CD4-positive, CD25-positive, alpha-beta regulatory T cell (primary cell): ENCODE measurements at regions not wholly inside any gene's neighbourhood (a gene's known extent, or its start where the extent isn't known, plus 50 kb on each side); places are given as distances from the start of the nearest gene placed in this dataset.
"Not testable (repeated sequence)": the region's sequence is repeated elsewhere in the genome, so short reads cannot be mapped to it uniquely, and the experiment has no call there.

Experiments
- ATAC-seq, 2 donors: fragments of 150-1000 bp; cut with Tn5 transposase; one replicate each; pipeline ENCODE4 v1.10.0; 2021; ENCODE audit warnings: low read depth in 2 of 2, moderate number of reproducible peaks in 2 of 2, moderate library complexity in 1 of 2
- DNase-seq, 3 donors: peaks; one replicate each; pipeline versions ENCODE4 v3.0.0 to v3.0.0-alpha.2; 2012 to 2022; ENCODE audit warnings: mixed read lengths in 1 of 3
- H3K27ac ChIP-seq: one replicate; pipeline ENCODE4 v1.7.0; 2013; ENCODE audit warnings: mild to moderate bottlenecking, low read length; ENCODE audit not compliant: insufficient read depth, poor library complexity, severe bottlenecking
- H3K27me3 ChIP-seq: one replicate; pipeline ENCODE4 v1.7.0; 2013; ENCODE audit warnings: low read length; ENCODE audit not compliant: control insufficient read depth, insufficient read depth
- H3K36me3 ChIP-seq: one replicate; pipeline ENCODE4 v1.7.0; 2013; ENCODE audit warnings: mild to moderate bottlenecking, low read length, moderate library complexity; ENCODE audit not compliant: control insufficient read depth, insufficient read depth
- H3K4me1 ChIP-seq: 2 replicates; pipeline ENCODE4 v1.7.0; 2013; ENCODE audit warnings: mild to moderate bottlenecking, low read length; ENCODE audit not compliant: insufficient read depth, control insufficient read depth, poor library complexity, severe bottlenecking
- H3K4me3 ChIP-seq: one replicate; pipeline ENCODE4 v1.7.0; 2013; ENCODE audit warnings: low read depth, mild to moderate bottlenecking, low read length, moderate library complexity
- H3K9me3 ChIP-seq, 2 experiments: 1 replicate in 1 of 2; 2 replicates in 1 of 2; pipeline ENCODE4 v1.7.0; 2013; ENCODE audit warnings: low read length in 2 of 2, mild to moderate bottlenecking in 1 of 2, moderate library complexity in 1 of 2; ENCODE audit not compliant: control insufficient read depth in 2 of 2
- H3K27ac Mint-ChIP-seq, 3 donors: one replicate each; pipeline ENCODE4 v1.8.0; 2020 to 2022; ENCODE audit warnings: mild to moderate bottlenecking in 3 of 3, mixed read lengths in 3 of 3, moderate library complexity in 2 of 3
- H3K27me3 Mint-ChIP-seq: one replicate; pipeline ENCODE4 v1.8.0; 2022; ENCODE audit warnings: mild to moderate bottlenecking, mixed read lengths
- H3K36me3 Mint-ChIP-seq: one replicate; pipeline ENCODE4 v1.8.0; 2020; ENCODE audit warnings: mixed read lengths
- H3K4me1 Mint-ChIP-seq, 4 donors: one replicate each; pipeline ENCODE4 v1.8.0; 2020 to 2022; ENCODE audit warnings: mixed read lengths in 4 of 4, mild to moderate bottlenecking in 1 of 4
- H3K4me3 Mint-ChIP-seq, 4 donors: one replicate each; pipeline ENCODE4 v1.8.0; 2020 to 2022; ENCODE audit warnings: mild to moderate bottlenecking in 4 of 4, mixed read lengths in 4 of 4, moderate library complexity in 3 of 4
- H3K9me3 Mint-ChIP-seq, 7 donors: one replicate each; pipeline ENCODE4 v1.8.0; 2020 to 2022; ENCODE audit warnings: mixed read lengths in 7 of 7, mild to moderate bottlenecking in 3 of 7, moderate library complexity in 2 of 7

DNA sequence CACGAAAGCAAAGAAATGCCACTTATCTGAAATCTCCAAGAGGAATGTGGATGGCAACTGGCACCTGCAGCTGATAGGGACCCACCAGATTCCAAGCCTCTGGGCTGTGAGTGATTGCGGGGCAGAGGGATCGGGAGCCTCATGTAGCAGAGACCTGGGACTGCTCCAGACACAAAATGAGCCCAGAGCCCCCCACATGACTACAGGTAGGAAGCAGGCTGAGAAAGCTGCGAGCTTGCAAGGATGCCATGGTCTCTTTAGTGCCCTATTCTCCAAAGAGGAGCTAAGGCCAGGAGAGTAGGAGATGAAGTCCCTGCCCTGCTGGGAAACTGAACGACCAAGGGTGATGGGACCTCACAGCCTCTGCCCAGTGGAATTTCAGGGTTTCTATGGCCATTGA, 305.4 kb upstream of the CHRNA7 start:
- DNase-seq, H3K27me3 Mint-ChIP-seq, H3K4me3 Mint-ChIP-seq, H3K36me3 Mint-ChIP-seq, H3K9me3 ChIP-seq, H3K9me3 Mint-ChIP-seq, H3K27ac Mint-ChIP-seq, H3K36me3 ChIP-seq, H3K4me1 ChIP-seq, ATAC-seq, H3K27ac ChIP-seq, H3K27me3 ChIP-seq, H3K4me3 ChIP-seq, H3K4me1 Mint-ChIP-seq: not testable (repeated sequence)

DNA sequence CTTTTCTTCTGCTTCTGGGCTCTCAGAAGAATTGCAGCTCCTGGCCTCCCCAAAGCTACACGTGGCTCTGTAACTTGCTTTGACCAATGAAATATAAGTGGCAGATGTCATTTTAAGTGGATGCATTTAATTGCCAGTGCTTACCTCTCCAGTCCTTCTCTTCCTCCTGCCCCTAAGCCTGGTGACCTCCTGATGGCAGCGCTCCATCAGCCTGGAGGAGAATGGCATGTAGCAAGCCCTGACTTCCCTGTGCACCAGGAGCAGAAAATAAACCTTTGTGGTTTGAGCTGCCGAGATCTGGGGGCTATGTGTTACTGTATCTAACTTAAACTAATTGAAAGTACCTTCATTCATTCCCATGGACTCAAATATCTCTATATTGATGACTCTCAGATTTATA, 304.7 kb upstream of the CHRNA7 start:
- not testable (repeated sequence) for H3K4me3 ChIP-seq, H3K27me3 ChIP-seq, H3K27me3 Mint-ChIP-seq, H3K9me3 Mint-ChIP-seq, H3K27ac Mint-ChIP-seq, H3K4me1 ChIP-seq, H3K4me3 Mint-ChIP-seq, H3K9me3 ChIP-seq, DNase-seq, H3K36me3 Mint-ChIP-seq, H3K27ac ChIP-seq, ATAC-seq, H3K36me3 ChIP-seq, H3K4me1 Mint-ChIP-seq

DNA sequence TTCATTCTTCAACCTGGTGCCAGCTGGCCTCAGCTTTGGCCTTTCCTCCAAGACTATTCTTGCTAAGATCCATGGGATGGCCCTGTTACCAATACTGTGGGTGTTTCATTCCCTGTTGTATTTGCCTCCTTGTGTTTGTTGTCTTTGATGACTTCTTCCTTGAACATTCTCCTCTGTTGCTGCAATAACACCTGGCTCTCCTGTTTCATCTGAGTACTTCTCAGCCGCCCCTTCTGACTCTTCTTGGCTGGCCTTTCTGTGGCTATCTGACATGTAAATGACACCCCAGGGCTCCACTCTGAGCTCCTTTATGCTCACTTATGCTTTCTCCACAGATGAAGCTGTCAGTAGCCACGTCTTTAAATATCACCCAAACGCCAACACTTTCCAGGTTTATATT, 302.7 kb upstream of the CHRNA7 start:
- no peak overlapping the region for H3K4me3 ChIP-seq
- H3K4me1 ChIP-seq = no peaks in the 10 kb centered on the region
- no peaks in the 10 kb centered on the region for H3K36me3 ChIP-seq
- no peak overlapping the region for H3K27ac ChIP-seq
- Mint-ChIP-seq H3K4me1 (no peaks in the 10 kb centered on the region), H3K27ac (no peak overlapping the region), H3K27me3 (no peaks in the 10 kb centered on the region), H3K4me3 (no peak overlapping the region), H3K9me3 (peaks cover 0 to 7% (median 1%) of the 10 kb centered on the region in 7 donors), H3K36me3 (no peaks in the 10 kb centered on the region)
- no peak for ATAC-seq
- no peaks in the 10 kb centered on the region for H3K9me3 ChIP-seq
- no peaks in the 10 kb centered on the region for H3K27me3 ChIP-seq
- no peak for DNase-seq

DNA sequence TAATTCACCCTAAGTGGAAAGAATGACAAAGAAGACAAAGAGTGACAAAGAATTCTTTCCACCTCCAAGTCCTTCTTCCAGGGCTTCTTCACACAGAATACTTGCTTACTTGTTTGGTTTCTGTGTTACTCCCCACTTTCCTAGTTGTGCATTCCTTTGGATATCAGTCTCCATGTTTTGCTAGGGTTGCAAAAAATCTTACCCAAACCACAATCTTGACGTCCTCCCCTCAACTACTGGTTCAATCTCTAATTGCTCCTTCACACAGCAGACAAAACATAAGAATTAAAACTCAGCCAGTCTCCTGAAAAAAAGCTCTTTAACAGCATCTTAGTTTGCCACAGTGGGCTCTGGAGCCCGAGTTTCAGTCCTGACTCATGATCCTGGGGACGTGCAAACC, 297.6 kb upstream of the CHRNA7 start:
- no peak overlapping the region for H3K4me3 ChIP-seq
- H3K27me3 ChIP-seq = no peaks in the 10 kb centered on the region
- H3K27ac ChIP-seq = no peak overlapping the region
- no peak for DNase-seq
- ATAC-seq = no peak
- Mint-ChIP-seq H3K4me3 (no peak overlapping the region), H3K9me3 (peaks cover 0 to 19% (median 0%) of the 10 kb centered on the region in 7 donors), H3K4me1 (no peaks in the 10 kb centered on the region), H3K27ac (no peak overlapping the region), H3K36me3 (no peaks in the 10 kb centered on the region), H3K27me3 (no peaks in the 10 kb centered on the region)
- H3K36me3 ChIP-seq = no peaks in the 10 kb centered on the region
- no peaks in the 10 kb centered on the region for H3K9me3 ChIP-seq
- H3K4me1 ChIP-seq = no peaks in the 10 kb centered on the region

DNA sequence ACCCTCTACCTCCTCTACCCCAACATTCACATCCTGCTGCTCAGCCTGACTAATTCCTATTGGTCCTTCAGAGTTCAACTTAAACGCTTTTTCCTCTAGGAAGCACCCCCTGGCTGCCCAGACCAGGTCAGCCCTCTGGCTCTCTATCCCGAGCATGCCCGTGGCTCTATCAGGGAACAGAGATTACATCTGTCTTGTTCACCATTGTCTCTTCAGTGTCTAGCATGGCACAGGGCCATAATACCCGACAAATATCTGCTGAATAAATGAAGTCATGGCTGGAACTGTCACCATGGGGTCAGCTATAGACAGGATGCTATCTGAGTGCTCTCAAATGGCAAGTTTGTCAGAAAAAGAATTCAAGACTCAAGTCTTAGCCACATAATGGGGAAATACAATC, 296.9 kb upstream of the CHRNA7 start:
- Mint-ChIP-seq H3K27me3 (peaks cover 1% of the 10 kb centered on the region), H3K9me3 (peaks cover 0 to 22% (median 2%) of the 10 kb centered on the region in 7 donors), H3K27ac (no peak overlapping the region), H3K4me3 (no peak overlapping the region), H3K36me3 (no peaks in the 10 kb centered on the region), H3K4me1 (no peaks in the 10 kb centered on the region)
- H3K4me1 ChIP-seq = no peaks in the 10 kb centered on the region
- no peaks in the 10 kb centered on the region for H3K9me3 ChIP-seq
- H3K36me3 ChIP-seq = no peaks in the 10 kb centered on the region
- no peaks in the 10 kb centered on the region for H3K27me3 ChIP-seq
- ATAC-seq = no peak
- DNase-seq = no peak
- H3K4me3 ChIP-seq = no peak overlapping the region
- H3K27ac ChIP-seq = no peak overlapping the region

DNA sequence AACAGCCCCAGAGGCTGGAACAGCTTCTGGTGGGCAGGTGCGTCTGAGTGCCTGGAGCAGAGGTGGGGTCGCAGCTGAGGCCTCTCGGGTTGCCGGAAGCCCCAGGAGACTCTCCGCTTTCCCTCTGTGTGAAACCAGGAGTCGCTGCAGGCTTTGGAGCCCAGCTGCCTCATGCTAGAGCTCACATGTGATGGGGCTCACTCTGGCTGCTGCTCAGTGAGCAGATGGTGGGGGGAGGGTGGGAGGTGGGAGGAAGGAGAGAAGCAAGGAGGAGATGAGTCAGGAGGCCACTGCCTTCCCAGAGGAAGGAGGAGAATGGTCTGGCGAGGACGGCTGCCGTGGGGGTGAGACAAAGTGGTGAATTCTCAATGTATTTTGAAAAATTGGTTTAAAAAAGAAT, 290.1 kb upstream of the CHRNA7 start:
- H3K9me3 Mint-ChIP-seq = peaks cover 0 to 24% (median 11%) of the 10 kb centered on the region in 7 donors
- Histone ChIP-seq H3K4me3 (no peak overlapping the region), H3K4me1 (no peaks in the 10 kb centered on the region), H3K9me3 (peaks cover 5 to 8% of the 10 kb centered on the region in 2 experiments), H3K36me3 (no peaks in the 10 kb centered on the region), H3K27me3 (peaks cover 2% of the 10 kb centered on the region), H3K27ac (no peak overlapping the region)
- ATAC-seq (no peak), DNase-seq (no peak)
- no peak overlapping the region for H3K27ac Mint-ChIP-seq
- no peak overlapping the region for H3K4me3 Mint-ChIP-seq
- H3K4me1 Mint-ChIP-seq = no peaks in the 10 kb centered on the region
- peaks cover 5% of the 10 kb centered on the region for H3K36me3 Mint-ChIP-seq
- H3K27me3 Mint-ChIP-seq = peaks cover 11% of the 10 kb centered on the region

DNA sequence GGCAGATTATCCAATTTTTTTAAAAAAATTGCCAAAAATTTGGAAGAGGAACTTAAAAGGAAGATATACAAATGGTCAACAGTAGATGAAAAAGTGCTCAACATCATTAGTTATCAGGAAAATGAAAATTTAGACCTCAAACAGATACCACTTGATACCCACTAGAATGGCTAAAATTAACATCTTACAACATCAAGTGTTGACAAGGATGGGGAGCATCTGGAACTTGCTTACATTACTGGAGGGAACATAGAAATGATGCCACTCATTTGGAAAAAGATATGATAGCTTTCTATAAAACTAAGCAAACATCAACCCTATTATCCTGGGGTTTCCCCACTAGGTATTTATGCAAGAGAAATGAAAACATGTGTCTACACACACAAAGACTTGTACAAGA, 284.5 kb upstream of the CHRNA7 start:
- Histone ChIP-seq H3K4me1 (no peaks in the 10 kb centered on the region), H3K27ac (no peak overlapping the region), H3K9me3 (peaks cover 5 to 8% of the 10 kb centered on the region in 2 experiments), H3K36me3 (no peaks in the 10 kb centered on the region), H3K4me3 (no peak overlapping the region), H3K27me3 (no peaks in the 10 kb centered on the region)
- DNase-seq = no peak
- ATAC-seq = no peak
- Mint-ChIP-seq H3K27ac (no peak overlapping the region), H3K36me3 (no peaks in the 10 kb centered on the region), H3K27me3 (peaks cover 10% of the 10 kb centered on the region), H3K4me1 (no peaks in the 10 kb centered on the region), H3K4me3 (no peak overlapping the region), H3K9me3 (peaks cover 2 to 28% (median 10%) of the 10 kb centered on the region in 7 donors)

DNA sequence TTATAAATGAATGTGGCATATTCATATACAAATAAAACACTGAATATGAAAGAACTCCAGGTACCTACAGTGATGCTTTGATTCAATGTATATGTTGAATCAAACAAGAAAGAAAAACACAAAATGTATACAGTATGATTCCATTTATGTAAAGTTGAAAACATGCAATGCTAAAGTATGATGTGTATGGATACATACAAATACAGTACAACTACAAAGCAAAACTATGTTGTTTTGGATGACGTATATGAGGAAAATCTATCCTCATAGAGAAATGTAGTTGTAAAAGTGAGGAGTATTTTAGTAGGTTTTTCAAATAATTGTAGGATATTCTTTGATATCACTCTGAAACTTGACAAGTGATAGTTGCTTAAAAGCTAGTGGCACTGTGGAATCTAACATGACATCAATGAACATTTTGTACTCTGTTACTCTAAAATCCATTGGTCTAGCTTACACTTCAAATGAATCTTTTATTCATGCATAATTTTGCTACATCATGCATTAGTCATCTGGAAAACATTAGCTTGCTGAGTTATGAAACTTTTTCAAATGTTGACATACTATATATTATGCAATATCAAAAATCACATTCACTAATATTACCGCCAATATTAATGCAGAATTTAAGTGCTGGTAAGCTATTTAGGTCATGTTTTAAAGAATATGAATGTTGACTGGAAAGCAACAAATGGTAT, 278.1 kb upstream of the CHRNA7 start:
- ATAC-seq = no peak
- Histone ChIP-seq H3K4me1 (no peaks in the 10 kb centered on the region), H3K27me3 (peaks cover 1% of the 10 kb centered on the region), H3K9me3 (no peaks in the 10 kb centered on the region), H3K36me3 (no peaks in the 10 kb centered on the region), H3K27ac (no peak overlapping the region), H3K4me3 (no peak overlapping the region)
- Mint-ChIP-seq H3K4me1 (no peaks in the 10 kb centered on the region), H3K4me3 (no peak overlapping the region), H3K9me3 (peaks cover 0 to 9% (median 2%) of the 10 kb centered on the region in 7 donors), H3K36me3 (no peaks in the 10 kb centered on the region), H3K27ac (no peak overlapping the region), H3K27me3 (no peaks in the 10 kb centered on the region)
- DNase-seq = no peak
